CD4-positive, alpha-beta T cell treated with Interferon alpha-2 for 1 hour (primary cell): ENCODE measurements at regions not wholly inside any gene's neighbourhood (a gene's known extent, or its start where the extent isn't known, plus 50 kb on each side); places are given as distances from the start of the nearest gene placed in this dataset.
"Not testable (repeated sequence)": the region's sequence is repeated elsewhere in the genome, so short reads cannot be mapped to it uniquely, and the experiment has no call there.

Source experiments
- DNase-seq, 2 donors: peaks; one replicate each; pipeline ENCODE4 v3.0.0-alpha.2; 2020 to 2022

- DNase-seq, result no peak
Measured at GRCh38 chr16:8109510-8110369, 480.6 kb downstream of the TMEM114 start.

GRCh38 chr16:8108991-8109509, 481.3 kb downstream of the TMEM114 start:
- DNase-seq, result no peak

GRCh38 chr16:8107296-8107695, 483.0 kb downstream of the TMEM114 start:
- DNase-seq, result no peak

GRCh38 chr16:8103649-8104289, 486.5 kb downstream of the TMEM114 start:
- DNase-seq, result no peak

GRCh38 chr16:8099586-8099985, 490.7 kb downstream of the TMEM114 start:
- DNase-seq, result no peak

- DNase-seq, result no peak
Measured at GRCh38 chr16:8098947-8099512, 491.3 kb downstream of the TMEM114 start.

GRCh38 chr16:8096211-8096610, 494.1 kb downstream of the TMEM114 start:
- DNase-seq, result no peak

- DNase-seq, result no peak
Measured at GRCh38 chr16:8094696-8095095, 495.6 kb downstream of the TMEM114 start.

GRCh38 chr16:8088820-8089338, 501.4 kb downstream of the TMEM114 start:
- DNase-seq, result no peak

GRCh38 chr16:8087597-8088289, 502.6 kb downstream of the TMEM114 start:
- no peak for DNase-seq

GRCh38 chr16:8087146-8087545, 503.2 kb downstream of the TMEM114 start:
- no peak for DNase-seq

- no peak for DNase-seq
Measured at GRCh38 chr16:8084882-8085281, 505.4 kb downstream of the TMEM114 start.

- DNase-seq, result no peak
Measured at GRCh38 chr16:8084302-8084701, 506.0 kb downstream of the TMEM114 start.

- DNase-seq, result no peak
Measured at GRCh38 chr16:8083560-8083959, 506.8 kb downstream of the TMEM114 start.

- DNase-seq, result no peak
Measured at GRCh38 chr16:8080817-8081216, 509.5 kb downstream of the TMEM114 start.

- no peak for DNase-seq
Measured at GRCh38 chr16:8075271-8075670, 515.0 kb downstream of the TMEM114 start.

- no peak for DNase-seq
Measured at GRCh38 chr16:8070506-8070905, 519.8 kb downstream of the TMEM114 start.

GRCh38 chr16:8068225-8068624, 522.1 kb downstream of the TMEM114 start:
- not testable (repeated sequence) for DNase-seq

- no peak for DNase-seq
Measured at GRCh38 chr16:8063159-8063558, 527.2 kb downstream of the TMEM114 start.

- no peak for DNase-seq
Measured at GRCh38 chr16:8062677-8063076, 527.6 kb downstream of the TMEM114 start.

- no peak for DNase-seq
Measured at GRCh38 chr16:8055761-8056160, 534.5 kb downstream of the TMEM114 start.

GRCh38 chr16:8053437-8053836, 536.9 kb downstream of the TMEM114 start:
- DNase-seq, result no peak

- DNase-seq, result no peak
Measured at GRCh38 chr16:8048433-8048832, 541.9 kb downstream of the TMEM114 start.
